MM.1S (cell line): ENCODE measurements at regions not wholly inside any gene's neighbourhood (a gene's known extent, or its start where the extent isn't known, plus 50 kb on each side); places are given as distances from the start of the nearest gene placed in this dataset.

ENCODE experiments used
- DNase-seq: peaks from one replicate; pipeline ENCODE4 v3.0.0-alpha.2; 2015
- H2AFZ ChIP-seq: fragments of 300-600 bp; sonication (generic); 2 replicates; pipeline ENCODE4 v1.6.0; 2016; ENCODE audit warnings: antibody characterized with exemption, low read length
- H3F3A ChIP-seq: fragments of 300-600 bp; sonication (generic); 2 replicates; pipeline ENCODE4 v1.6.1; 2016; ENCODE audit warnings: mild to moderate bottlenecking, antibody characterized with exemption, low read length, moderate library complexity, mixed read lengths; ENCODE audit not compliant: insufficient read depth
- H3K27ac ChIP-seq: fragments of 300-600 bp; sonication (generic); 2 replicates; pipeline ENCODE4 v1.5.1; 2016; ENCODE audit warnings: mild to moderate bottlenecking, low read length
- H3K27me3 ChIP-seq: fragments of 300-600 bp; sonication (generic); replicated peaks from 2 replicates; pipeline ENCODE4 v1.6.0; 2016; ENCODE audit warnings: low read length; ENCODE audit not compliant: insufficient read depth
- H3K36me3 ChIP-seq: fragments of 300-600 bp; sonication (generic); replicated peaks from 2 replicates; pipeline ENCODE4 v1.6.1; 2016; ENCODE audit warnings: mild to moderate bottlenecking, low read length, mixed read lengths; ENCODE audit not compliant: insufficient read depth
- H3K4me1 ChIP-seq: fragments of 300-600 bp; sonication (generic); 2 replicates; pipeline ENCODE4 v1.6.1; 2016; ENCODE audit warnings: low read length, mixed read lengths
- H3K4me2 ChIP-seq: fragments of 300-600 bp; sonication (generic); 2 replicates; pipeline ENCODE4 v1.6.0; 2016; ENCODE audit warnings: low read depth, low read length
- H3K4me3 ChIP-seq: fragments of 300-600 bp; sonication (generic); 2 replicates; pipeline ENCODE4 v1.5.1; 2016; ENCODE audit warnings: low read length, mixed read lengths
- H3K79me2 ChIP-seq: fragments of 300-600 bp; sonication (generic); 2 replicates; pipeline ENCODE4 v1.6.1; 2016; ENCODE audit warnings: mixed run types, low read length, mixed read lengths
- H3K9ac ChIP-seq: fragments of 300-600 bp; sonication (generic); 2 replicates; pipeline ENCODE4 v1.6.1; 2016; ENCODE audit warnings: low read length, mixed read lengths
- H3K9me2 ChIP-seq: fragments of 300-600 bp; sonication (generic); replicated peaks from 2 replicates; pipeline ENCODE4 v1.6.1; 2016; ENCODE audit warnings: mild to moderate bottlenecking, low read length, mixed read lengths; ENCODE audit not compliant: insufficient read depth
- H3K9me3 ChIP-seq: fragments of 300-600 bp; sonication (generic); replicated peaks from 2 replicates; pipeline ENCODE4 v1.6.1; 2016; ENCODE audit warnings: mild to moderate bottlenecking, low read length, mixed read lengths; ENCODE audit not compliant: insufficient read depth
- H4K20me1 ChIP-seq: fragments of 300-600 bp; sonication (generic); 2 replicates; pipeline ENCODE4 v1.6.1; 2016; ENCODE audit warnings: mild to moderate bottlenecking, low read length, moderate library complexity, mixed read lengths; ENCODE audit not compliant: insufficient read depth
- EZH2 ChIP-seq: fragments of 300-600 bp; sonication (generic); optimal IDR thresholded peaks from 2 replicates; pipeline ENCODE3; 2017; ENCODE audit warnings: low read depth, mild to moderate bottlenecking, antibody characterized with exemption, low read length, mixed read lengths
- EZH2phosphoT487 ChIP-seq: fragments of 300-600 bp; sonication (generic); IDR thresholded peaks from 2 replicates; pipeline ENCODE4 v1.6.1; 2018; ENCODE audit warnings: antibody characterized with exemption, low read length
- TF ChIP-seq, protein P1 (sequence below): fragments of 300-600 bp; sonication (generic); IDR thresholded peaks from 2 replicates; pipeline ENCODE4 v1.5.1; 2016; ENCODE audit warnings: antibody characterized with exemption, low read length, mixed read lengths

GRCh38 chr20:40826699-40827098 lies 137.7 kb upstream of the MAFB start:
- H3K4me3 ChIP-seq, result no peak overlapping the region
- H3K9me2 ChIP-seq, result no peaks in the 10 kb centered on the region
- no peak overlapping the region for H3K9ac ChIP-seq
- no peaks in the 10 kb centered on the region for H4K20me1 ChIP-seq
- TF ChIP-seq, protein P1, sequence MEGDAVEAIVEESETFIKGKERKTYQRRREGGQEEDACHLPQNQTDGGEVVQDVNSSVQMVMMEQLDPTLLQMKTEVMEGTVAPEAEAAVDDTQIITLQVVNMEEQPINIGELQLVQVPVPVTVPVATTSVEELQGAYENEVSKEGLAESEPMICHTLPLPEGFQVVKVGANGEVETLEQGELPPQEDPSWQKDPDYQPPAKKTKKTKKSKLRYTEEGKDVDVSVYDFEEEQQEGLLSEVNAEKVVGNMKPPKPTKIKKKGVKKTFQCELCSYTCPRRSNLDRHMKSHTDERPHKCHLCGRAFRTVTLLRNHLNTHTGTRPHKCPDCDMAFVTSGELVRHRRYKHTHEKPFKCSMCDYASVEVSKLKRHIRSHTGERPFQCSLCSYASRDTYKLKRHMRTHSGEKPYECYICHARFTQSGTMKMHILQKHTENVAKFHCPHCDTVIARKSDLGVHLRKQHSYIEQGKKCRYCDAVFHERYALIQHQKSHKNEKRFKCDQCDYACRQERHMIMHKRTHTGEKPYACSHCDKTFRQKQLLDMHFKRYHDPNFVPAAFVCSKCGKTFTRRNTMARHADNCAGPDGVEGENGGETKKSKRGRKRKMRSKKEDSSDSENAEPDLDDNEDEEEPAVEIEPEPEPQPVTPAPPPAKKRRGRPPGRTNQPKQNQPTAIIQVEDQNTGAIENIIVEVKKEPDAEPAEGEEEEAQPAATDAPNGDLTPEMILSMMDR, result no peak
- TF ChIP-seq EZH2phosphoT487 (no peak), EZH2 (no peak)
- H3F3A ChIP-seq, result no peaks in the 10 kb centered on the region
- H3K27ac ChIP-seq, result no peak overlapping the region
- no peak overlapping the region for H3K4me2 ChIP-seq
- no peaks in the 10 kb centered on the region for H3K4me1 ChIP-seq
- no peaks in the 10 kb centered on the region for H3K36me3 ChIP-seq
- DNase-seq, result no peak
- no peaks in the 10 kb centered on the region for H3K27me3 ChIP-seq
- no peaks in the 10 kb centered on the region for H3K79me2 ChIP-seq
- no peak overlapping the region for H2AFZ ChIP-seq
- H3K9me3 ChIP-seq, result no peaks in the 10 kb centered on the region

- TF ChIP-seq EZH2 (no peak), EZH2phosphoT487 (no peak)
- TF ChIP-seq, protein P1, result no peak
- Histone ChIP-seq H3K4me3 (no peak overlapping the region), H2AFZ (no peak overlapping the region), H3K9me3 (no peaks in the 10 kb centered on the region), H3K9ac (no peak overlapping the region), H3K4me1 (no peaks in the 10 kb centered on the region), H3K36me3 (no peaks in the 10 kb centered on the region), H3K4me2 (no peak overlapping the region), H4K20me1 (no peaks in the 10 kb centered on the region), H3F3A (no peaks in the 10 kb centered on the region), H3K27ac (no peak overlapping the region), H3K27me3 (no peaks in the 10 kb centered on the region), H3K79me2 (no peaks in the 10 kb centered on the region), H3K9me2 (no peaks in the 10 kb centered on the region)
- DNase-seq, result no peak
Observed at GRCh38 chr20:40835321-40835720, 146.3 kb upstream of the MAFB start.

DNA sequence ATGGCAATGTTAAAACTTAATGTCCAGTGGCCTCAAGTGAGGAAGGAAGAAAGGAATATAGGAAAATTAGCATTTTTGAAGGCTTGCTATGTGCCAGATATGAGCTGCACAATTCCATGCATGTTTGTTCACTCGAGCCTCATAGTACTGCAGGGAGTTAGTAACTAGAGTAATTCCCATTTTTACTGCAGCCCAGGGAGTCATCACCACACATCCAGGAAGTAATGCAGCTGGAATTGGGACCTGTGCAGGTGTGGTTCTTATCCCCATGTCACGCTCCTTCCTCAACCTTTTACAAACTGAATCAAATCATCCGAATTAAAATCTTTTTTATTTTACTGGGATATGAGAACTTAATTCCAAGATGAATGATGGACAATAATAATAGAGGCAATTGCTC lies 149.5 kb upstream of the MAFB start:
- H4K20me1 ChIP-seq, result no peaks in the 10 kb centered on the region

More for the DNA sequence above, 149.5 kb upstream of the MAFB start:
- no peaks in the 10 kb centered on the region for H3K27me3 ChIP-seq
- H3K79me2 ChIP-seq, result no peaks in the 10 kb centered on the region
- no peaks in the 10 kb centered on the region for H3K36me3 ChIP-seq
- H3K9me2 ChIP-seq, result no peaks in the 10 kb centered on the region
- H2AFZ ChIP-seq, result no peak overlapping the region
- H3K4me3 ChIP-seq, result no peak overlapping the region
- TF ChIP-seq EZH2, result no peak
- no peak for TF ChIP-seq EZH2phosphoT487
- TF ChIP-seq, protein P1, result no peak
- H3K9me3 ChIP-seq, result no peaks in the 10 kb centered on the region
- H3K9ac ChIP-seq, result no peak overlapping the region
- H3K4me2 ChIP-seq, result no peak overlapping the region
- DNase-seq, result no peak
- H3K4me1 ChIP-seq, result no peaks in the 10 kb centered on the region
- H3K27ac ChIP-seq, result no peak overlapping the region
- no peaks in the 10 kb centered on the region for H3F3A ChIP-seq
